ENCODE measurements at regions not wholly inside any gene's neighbourhood (a gene's known extent, or its start where the extent isn't known, plus 50 kb on each side); places are given as distances from the start of the nearest gene placed in this dataset.

GRCh38 chr6:91804981-91805380 is 1218.1 kb upstream of the MAP3K7 start:
- Histone ChIP-seq H3K9me3 (no peaks in the 10 kb centered on the region), H3K36me3 (no peaks in the 10 kb centered on the region), H3K27ac (no peak overlapping the region), H3K27me3 (no peaks in the 10 kb centered on the region), H3K4me3 (no peak overlapping the region), H3K4me1 (no peaks in the 10 kb centered on the region)
- 89 to 92% methylated on average over 3 of the region's 3 CpGs for WGBS, 2 donors
- no peak for DNase-seq
- TF ChIP-seq POLR2AphosphoS5 (IDR thresholded peaks at IDR 0.05) (no peak), EP300 (IDR thresholded peaks at IDR 0.05) (no peak), POLR2A (IDR thresholded peaks at IDR 0.05) (no peak)
- TF ChIP-seq, protein P1, sequence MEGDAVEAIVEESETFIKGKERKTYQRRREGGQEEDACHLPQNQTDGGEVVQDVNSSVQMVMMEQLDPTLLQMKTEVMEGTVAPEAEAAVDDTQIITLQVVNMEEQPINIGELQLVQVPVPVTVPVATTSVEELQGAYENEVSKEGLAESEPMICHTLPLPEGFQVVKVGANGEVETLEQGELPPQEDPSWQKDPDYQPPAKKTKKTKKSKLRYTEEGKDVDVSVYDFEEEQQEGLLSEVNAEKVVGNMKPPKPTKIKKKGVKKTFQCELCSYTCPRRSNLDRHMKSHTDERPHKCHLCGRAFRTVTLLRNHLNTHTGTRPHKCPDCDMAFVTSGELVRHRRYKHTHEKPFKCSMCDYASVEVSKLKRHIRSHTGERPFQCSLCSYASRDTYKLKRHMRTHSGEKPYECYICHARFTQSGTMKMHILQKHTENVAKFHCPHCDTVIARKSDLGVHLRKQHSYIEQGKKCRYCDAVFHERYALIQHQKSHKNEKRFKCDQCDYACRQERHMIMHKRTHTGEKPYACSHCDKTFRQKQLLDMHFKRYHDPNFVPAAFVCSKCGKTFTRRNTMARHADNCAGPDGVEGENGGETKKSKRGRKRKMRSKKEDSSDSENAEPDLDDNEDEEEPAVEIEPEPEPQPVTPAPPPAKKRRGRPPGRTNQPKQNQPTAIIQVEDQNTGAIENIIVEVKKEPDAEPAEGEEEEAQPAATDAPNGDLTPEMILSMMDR (IDR thresholded peaks at IDR 0.05) = no peak
- no peak for ATAC-seq (ENCODE audit: low FRiP score in 2 of 2)

DNA sequence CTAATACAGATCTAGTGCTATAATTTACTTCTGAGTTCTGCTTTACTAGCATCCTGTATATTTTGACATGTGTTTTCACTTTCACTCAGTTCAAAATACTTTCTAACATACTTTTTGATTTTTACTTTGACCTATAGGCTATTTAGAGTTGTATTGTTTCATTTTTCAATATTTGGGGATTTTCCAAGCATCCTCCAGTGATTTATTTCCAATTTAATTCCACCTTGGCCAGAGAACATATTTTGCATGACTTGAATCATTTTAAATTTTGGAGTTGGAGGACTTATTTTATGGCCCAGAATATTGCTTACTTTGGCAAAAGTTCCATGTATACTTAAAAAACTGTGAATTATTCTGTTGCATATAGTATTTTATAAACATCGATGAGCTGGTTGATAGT is 1215.6 kb upstream of the MAP3K7 start:
- WGBS, 2 donors = 91 to 97% methylated on average over 1 of the region's 1 CpG
- no peak for ATAC-seq (ENCODE audit: low FRiP score in 2 of 2)
- H3K27me3 ChIP-seq = no peaks in the 10 kb centered on the region

DNA sequence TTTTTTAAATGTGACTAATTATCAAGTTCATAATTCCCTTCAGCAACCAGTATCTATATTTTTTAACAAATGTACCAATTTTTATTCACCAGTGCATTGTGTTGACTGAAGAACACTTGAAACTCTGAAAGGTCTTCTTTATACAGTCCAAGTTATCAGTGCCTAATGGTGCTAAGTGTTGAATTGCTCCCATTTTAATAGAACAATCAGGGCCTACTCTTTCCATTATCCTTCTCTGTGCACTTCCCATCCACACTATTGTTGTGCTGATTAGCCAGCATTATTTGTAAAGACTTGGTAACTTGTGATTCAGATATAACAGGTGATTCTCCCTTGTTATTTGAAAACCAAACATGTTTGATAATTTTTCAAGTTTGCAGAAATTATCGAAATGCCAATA is 1209.7 kb upstream of the MAP3K7 start:
- no peak for ATAC-seq (ENCODE audit: low FRiP score in 2 of 2)
- no peak overlapping the region for H3K27ac ChIP-seq
- no peaks in the 10 kb centered on the region for H3K27me3 ChIP-seq
- no peaks in the 10 kb centered on the region for H3K4me1 ChIP-seq
- TF ChIP-seq, protein P1 (IDR thresholded peaks at IDR 0.05) = no peak
- TF ChIP-seq EP300 (IDR thresholded peaks at IDR 0.05) (no peak), POLR2A (IDR thresholded peaks at IDR 0.05) (no peak), POLR2AphosphoS5 (IDR thresholded peaks at IDR 0.05) (no peak)
- no peak for DNase-seq
- 89 to 92% methylated on average over 1 of the region's 1 CpG for WGBS, 2 donors
- no peaks in the 10 kb centered on the region for H3K36me3 ChIP-seq
- no peak overlapping the region for H3K4me3 ChIP-seq
- no peaks in the 10 kb centered on the region for H3K9me3 ChIP-seq

More for the DNA sequence above, 1215.6 kb upstream of the MAP3K7 start:
- H3K27ac ChIP-seq = no peak overlapping the region
- no peak overlapping the region for H3K4me3 ChIP-seq
- no peaks in the 10 kb centered on the region for H3K36me3 ChIP-seq
- DNase-seq = no peak
- no peaks in the 10 kb centered on the region for H3K4me1 ChIP-seq
- no peaks in the 10 kb centered on the region for H3K9me3 ChIP-seq
- no peak for TF ChIP-seq POLR2AphosphoS5 (IDR thresholded peaks at IDR 0.05)
- TF ChIP-seq, protein P1 (IDR thresholded peaks at IDR 0.05) = no peak
- no peak for TF ChIP-seq EP300 (IDR thresholded peaks at IDR 0.05)
- TF ChIP-seq POLR2A (IDR thresholded peaks at IDR 0.05) = no peak

- no peak for ATAC-seq (ENCODE audit: low FRiP score in 2 of 2)
- Histone ChIP-seq H3K9me3 (no peaks in the 10 kb centered on the region), H3K36me3 (no peaks in the 10 kb centered on the region), H3K27ac (no peak overlapping the region), H3K4me1 (no peaks in the 10 kb centered on the region), H3K27me3 (no peaks in the 10 kb centered on the region), H3K4me3 (no peak overlapping the region)
- 80 to 83% methylated on average over 2 of the region's 2 CpGs for WGBS, 2 donors
- DNase-seq = no peak
- TF ChIP-seq POLR2AphosphoS5 (IDR thresholded peaks at IDR 0.05) = no peak
- no peak for TF ChIP-seq EP300 (IDR thresholded peaks at IDR 0.05)
- TF ChIP-seq POLR2A (IDR thresholded peaks at IDR 0.05) = no peak
- TF ChIP-seq, protein P1 (IDR thresholded peaks at IDR 0.05) = no peak
These were observed 1201.6 kb upstream of the MAP3K7 start for GRCh38 chr6:91788501-91788900.

- Histone ChIP-seq H3K27me3 (no peaks in the 10 kb centered on the region), H3K27ac (no peak overlapping the region), H3K4me1 (no peaks in the 10 kb centered on the region), H3K4me3 (no peak overlapping the region), H3K9me3 (no peaks in the 10 kb centered on the region), H3K36me3 (no peaks in the 10 kb centered on the region)
- DNase-seq = no peak
- TF ChIP-seq POLR2A (IDR thresholded peaks at IDR 0.05) (no peak), POLR2AphosphoS5 (IDR thresholded peaks at IDR 0.05) (no peak), EP300 (IDR thresholded peaks at IDR 0.05) (no peak)
- TF ChIP-seq, protein P1 (IDR thresholded peaks at IDR 0.05) = no peak
- WGBS, 2 donors = 47 to 49% methylated on average over 11 of the region's 11 CpGs
- ATAC-seq (ENCODE audit: low FRiP score in 2 of 2) = peak in 1 of 2 donors; percentile 24
These were observed 1199.8 kb upstream of the MAP3K7 start for GRCh38 chr6:91786474-91787184.

Data from upper lobe of left lung (tissue), 6 donors.